GM21381 (cell line): ENCODE measurements at regions not wholly inside any gene's neighbourhood (a gene's known extent, or its start where the extent isn't known, plus 50 kb on each side); places are given as distances from the start of the nearest gene placed in this dataset.

Experiments
- ATAC-seq: cut with Tn5 transposase; IDR thresholded peaks from one replicate; pipeline ENCODE4 v1.9.1; 2021; ENCODE audit warnings: mild to moderate bottlenecking, moderate library complexity; ENCODE audit not compliant: unreplicated experiment

DNA sequence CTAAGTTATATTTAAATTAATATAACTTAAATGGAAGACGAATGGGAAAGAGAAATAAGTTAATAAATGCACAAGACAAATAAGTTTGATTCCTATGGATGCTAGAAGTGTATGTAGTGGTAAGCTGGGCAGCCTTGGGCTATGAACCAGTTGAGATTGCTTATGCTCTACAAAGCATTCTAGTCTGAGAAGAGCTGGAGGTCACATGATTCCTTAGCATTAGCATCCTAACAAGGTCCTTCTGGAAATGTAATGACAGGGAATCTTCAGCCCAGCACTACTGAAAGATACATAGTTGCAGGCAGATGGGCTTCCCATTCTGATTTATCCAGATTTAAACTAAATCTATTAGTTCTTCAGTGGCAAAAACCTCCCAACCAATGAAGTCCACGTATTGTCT is 102.3 kb upstream of the ESRRG start:
- no peak for ATAC-seq

DNA sequence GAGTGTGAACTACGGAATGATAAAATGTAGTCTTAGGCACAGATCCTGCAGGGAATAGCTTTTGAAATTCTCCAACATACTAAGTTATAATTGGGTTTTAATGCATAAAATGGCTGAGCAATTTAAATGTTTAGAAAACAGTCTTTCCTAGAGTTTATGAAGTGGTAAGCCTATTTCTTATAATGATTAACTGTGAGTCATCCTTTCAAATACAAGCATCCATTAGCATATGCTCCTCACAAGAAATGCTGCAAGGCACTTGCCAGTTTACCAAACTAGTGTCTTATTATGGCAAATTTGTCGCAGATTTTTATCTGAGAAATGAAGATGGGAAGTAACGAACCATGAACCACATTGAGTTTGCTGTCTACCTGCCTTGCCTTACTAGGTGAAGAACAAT is 101.3 kb upstream of the ESRRG start:
- ATAC-seq = no peak

- ATAC-seq = no peak
Observed at GRCh38 chr1:216823731-216824130, 100.5 kb upstream of the ESRRG start.

DNA sequence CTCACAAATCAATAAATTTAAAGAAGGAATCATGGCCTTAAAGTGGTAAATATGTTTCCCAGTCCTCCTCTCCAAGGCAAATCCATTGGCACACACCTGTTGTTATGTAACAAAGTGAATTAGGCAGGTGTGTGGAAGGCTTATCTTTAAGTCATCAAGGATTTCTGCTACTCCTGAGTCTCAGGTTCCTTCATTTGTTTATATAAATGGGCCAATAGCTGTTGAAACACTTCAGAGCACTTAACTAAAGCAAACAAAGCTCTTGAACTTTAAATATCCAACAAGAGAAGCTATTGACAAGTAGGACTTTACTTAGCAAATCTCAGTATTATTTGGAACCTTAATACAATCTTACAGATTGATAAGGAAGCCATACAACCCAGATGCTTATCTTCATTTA is 99.3 kb upstream of the ESRRG start:
- no peak for ATAC-seq

DNA sequence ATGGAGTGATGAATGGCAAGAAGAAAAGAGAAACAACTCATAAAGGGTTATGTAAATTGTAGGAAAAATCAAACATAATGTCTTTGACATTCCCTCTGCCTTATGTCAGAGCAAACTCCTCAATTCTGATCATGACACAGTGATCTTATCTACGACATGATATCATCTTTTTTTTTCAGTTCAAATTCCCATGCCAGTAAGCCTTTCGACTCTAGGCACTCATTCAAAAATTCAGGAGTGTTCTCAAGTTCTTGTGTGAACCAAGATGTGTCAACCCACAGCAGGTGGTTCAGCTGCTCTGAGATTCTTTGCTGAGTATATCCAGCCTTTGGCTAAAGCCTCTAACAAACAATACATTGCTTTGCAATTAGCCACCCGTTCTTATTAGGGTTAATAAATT is 97.1 kb upstream of the ESRRG start:
- ATAC-seq = no peak

DNA sequence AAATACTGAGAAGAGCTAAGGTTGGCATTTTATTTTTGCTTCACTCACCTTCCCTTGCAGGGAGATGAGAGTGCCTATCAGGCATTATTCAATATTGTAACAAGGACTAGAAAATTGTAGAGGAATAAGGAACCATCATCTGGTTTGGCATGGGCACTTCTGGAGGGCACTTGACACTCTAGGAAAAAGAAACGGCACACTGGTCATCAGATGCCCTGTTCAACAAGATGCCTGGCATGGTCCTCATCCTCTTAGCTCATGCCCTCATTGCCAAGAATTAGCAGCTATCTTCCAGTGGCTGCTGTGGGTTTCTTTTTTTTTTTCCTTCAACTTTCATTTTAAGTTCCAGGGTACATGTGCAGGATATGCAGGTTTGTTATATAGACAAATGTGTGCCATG is 95.1 kb upstream of the ESRRG start:
- ATAC-seq = no peak

DNA sequence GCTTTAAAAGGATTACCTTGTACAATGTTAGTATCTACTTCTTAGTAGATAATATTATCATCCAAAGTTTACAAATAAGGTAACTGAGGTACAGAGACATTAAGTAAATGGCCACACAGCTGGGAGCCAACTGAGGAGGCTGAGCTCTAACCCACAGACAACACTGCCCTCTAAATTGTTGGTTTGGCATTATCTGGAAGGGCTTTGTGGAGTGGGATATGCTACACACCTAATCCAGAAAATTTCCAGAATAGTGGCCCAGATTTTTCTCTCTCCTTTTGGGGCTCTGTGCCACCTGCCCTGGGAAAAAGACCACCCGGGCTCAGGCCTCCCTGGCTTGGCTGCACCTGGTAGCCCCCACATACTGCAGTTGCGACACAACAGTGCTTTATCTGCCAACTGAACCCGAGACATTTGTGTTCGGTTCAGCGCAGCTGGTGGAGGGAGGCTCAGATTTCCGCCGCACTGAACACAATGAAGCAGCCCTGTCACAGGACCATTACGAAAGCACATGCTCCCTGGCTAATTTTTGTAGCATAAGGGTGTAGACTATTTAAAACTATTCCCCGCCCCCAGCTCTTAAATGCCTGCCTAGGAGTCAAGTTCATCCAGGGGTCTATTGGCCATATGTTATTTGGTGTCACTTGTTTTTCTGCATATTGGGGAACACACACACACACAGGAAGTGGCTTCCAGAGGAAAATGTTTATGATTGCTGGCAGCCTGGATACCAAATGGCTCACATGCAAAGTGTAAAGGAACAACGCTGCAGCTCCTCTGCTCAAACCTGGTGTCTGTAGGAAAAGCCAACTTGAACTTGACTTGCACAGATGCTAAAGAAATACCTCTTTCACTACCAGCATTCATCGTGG is 92.3 kb upstream of the ESRRG start:
- no peak for ATAC-seq

DNA sequence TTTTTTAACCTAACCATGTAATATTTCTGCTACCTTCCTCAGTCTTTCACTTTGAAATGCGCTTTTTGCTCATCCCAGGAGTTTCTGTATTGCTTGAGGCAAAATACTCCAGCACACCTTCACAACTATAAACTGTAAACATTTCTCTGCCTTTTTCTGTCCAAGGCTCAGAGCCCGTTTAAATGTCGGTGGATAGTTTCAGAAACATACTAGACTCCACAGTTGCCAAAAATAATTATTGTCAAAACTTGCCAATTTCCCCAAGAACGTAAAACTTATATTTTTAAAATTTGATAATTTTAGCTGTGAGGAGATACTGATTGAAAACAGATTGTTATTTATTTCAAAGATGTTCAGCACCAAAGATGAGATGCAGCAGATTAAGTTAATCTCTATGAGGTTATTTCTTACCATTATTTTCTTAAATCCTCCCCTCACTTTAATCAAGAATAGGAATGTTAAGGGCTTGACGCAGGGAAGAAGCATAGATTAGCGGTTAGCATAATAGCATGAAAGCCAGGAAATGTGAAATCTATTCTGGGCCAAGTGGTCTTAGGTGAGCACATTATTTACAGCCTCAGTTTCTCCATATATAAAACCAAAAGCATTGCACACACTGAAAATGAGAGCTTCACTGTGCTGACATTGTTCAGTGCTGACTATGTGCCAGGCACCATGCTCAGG is 91.5 kb upstream of the ESRRG start:
- ATAC-seq = no peak

DNA sequence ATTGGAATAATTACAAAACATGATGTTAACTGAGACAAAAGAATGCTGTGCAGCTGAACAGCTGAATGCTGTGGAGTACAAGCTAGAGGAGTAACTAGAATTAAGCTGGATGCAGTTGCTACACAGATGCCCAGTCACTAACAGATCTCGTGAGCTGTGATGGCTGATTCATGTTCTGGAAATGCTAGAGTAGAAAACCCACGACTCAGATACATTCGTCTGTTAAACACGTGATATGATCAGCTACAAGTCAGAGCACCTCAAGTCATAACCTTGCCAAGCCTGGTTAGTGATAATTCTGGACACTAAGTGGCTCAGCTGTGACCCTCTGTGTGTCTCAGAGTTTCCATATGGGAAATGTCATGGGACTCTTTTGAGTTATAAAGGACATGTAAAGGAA is 89.7 kb upstream of the ESRRG start:
- ATAC-seq = no peak

GRCh38 chr1:216809649-216810048 is 86.4 kb upstream of the ESRRG start:
- no peak for ATAC-seq

GRCh38 chr1:216807696-216808095 is 84.5 kb upstream of the ESRRG start:
- ATAC-seq = no peak

GRCh38 chr1:216805953-216806352 is 82.7 kb upstream of the ESRRG start:
- no peak for ATAC-seq

DNA sequence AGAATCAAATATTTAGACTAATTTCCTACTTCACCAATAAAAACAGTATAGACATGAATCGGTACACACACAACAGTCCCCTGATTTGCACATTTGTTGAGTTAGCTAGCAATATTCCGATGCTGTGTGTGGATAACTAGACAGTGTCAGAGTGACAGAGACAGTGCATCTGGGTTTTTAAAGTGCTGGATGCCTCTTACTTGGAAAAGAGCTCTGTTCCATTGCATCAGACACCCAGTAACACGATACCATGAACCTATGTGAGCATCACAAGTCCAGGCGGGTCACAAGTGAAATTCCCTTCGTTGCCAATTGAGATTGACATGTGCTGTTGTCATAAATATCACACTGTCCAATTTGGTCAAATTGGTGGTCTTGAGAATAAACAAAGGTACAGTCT is 82.0 kb upstream of the ESRRG start:
- ATAC-seq = no peak

DNA sequence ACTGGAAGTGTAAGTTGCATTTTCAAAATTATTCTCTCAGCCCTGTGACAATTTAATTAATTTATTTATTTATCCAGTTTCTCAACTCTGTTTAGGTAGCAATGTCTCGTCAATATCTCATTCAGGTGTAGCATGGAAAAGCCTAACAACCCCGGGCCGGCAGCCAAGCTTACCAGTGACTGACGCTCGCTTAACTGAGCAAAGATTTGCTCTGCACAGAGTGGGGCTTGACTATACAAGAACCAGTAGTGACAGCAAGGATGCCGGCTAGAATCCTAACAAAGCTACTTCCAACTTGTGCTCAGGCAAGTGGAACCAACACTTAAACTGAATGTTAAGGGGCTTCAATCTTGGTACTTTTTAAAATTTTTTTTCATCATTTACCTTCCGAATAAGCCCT is 80.9 kb upstream of the ESRRG start:
- ATAC-seq = no peak

DNA sequence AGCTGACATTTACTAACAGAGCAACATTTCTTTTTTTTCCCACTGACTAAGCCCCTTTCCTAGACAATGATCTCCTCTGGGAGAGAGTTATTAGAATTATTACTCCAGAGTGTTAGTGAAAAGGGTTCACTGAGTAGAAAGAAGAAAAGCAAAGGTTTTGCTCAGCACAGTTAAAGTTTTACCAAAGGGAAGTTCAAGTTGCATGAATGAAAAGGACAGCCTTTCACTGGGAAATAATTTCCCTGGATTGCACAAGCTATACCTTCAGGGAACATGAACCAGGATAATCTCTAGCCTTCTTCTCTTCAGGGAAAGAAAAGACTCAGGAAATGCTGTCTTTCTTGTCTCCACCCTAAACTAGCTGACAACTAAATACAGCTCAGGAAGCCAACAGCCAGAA is 71.4 kb upstream of the ESRRG start:
- ATAC-seq = no peak

- no peak for ATAC-seq
Observed at GRCh38 chr1:216793973-216794372, 70.7 kb upstream of the ESRRG start.

- no peak for ATAC-seq
Observed at GRCh38 chr1:216793303-216793702, 70.1 kb upstream of the ESRRG start.

- no peak for ATAC-seq
Observed at GRCh38 chr1:216788671-216789070, 65.4 kb upstream of the ESRRG start.

GRCh38 chr1:216785737-216786136 is 62.5 kb upstream of the ESRRG start:
- no peak for ATAC-seq

DNA sequence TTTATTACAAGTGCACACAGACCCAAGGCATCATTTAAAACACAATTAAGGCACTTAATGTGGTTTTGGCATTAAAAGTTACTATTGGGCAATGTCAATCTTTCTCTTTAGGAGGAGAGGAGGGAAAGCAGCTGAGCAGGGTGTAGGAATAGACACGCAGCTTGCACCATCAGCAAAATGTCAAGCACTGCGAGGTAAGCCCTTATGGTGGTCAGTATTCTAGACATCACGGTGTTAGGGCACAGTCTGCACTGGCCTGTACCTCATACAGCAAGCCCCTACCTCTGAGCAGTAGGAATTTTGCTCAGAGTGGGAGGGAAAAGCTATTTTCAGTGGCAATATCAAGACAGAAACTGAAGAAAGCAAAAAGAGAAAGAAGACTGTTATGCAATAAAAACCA is 62.0 kb upstream of the ESRRG start:
- ATAC-seq = no peak

- no peak for ATAC-seq
Observed at GRCh38 chr1:216779686-216780085, 56.5 kb upstream of the ESRRG start.

DNA sequence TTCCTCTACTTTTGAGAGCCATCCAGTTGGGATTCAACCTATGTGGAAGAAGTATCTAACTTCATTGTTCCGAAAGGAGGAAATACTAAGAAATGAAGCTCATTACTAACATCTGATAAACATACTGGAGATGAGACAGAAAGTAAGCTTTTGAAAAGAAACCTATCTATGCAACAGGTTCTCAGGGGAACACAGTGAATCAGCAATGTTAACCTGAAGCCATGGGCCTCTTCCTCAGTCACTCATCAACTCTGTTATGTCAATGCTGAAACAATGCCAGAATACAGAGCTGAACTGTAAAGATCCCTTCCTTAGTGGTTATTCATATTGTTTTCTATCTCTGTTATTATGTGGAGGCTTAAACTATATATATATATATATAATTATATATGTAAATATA is 55.5 kb upstream of the ESRRG start:
- no peak for ATAC-seq

- ATAC-seq = no peak
Observed at GRCh38 chr1:216777148-216777547, 53.9 kb upstream of the ESRRG start.
